NB4 (cell line): ENCODE measurements at regions not wholly inside any gene's neighbourhood (a gene's known extent, or its start where the extent isn't known, plus 50 kb on each side); places are given as distances from the start of the nearest gene placed in this dataset.

ENCODE experiments used
- DNase-seq: peaks from one replicate; pipeline ENCODE4 v3.0.0; 2010; ENCODE audit warnings: low read depth
- H3K4me3 ChIP-seq: one replicate; pipeline ENCODE4 v1.5.1; 2011; ENCODE audit warnings: mild to moderate bottlenecking, low read depth, low read length, moderate library complexity
- MAX ChIP-seq: IDR thresholded peaks from 2 replicates; pipeline ENCODE4 v1.6.1; 2011; ENCODE audit warnings: low read depth, low read length
- MYC ChIP-seq: IDR thresholded peaks from 2 replicates; pipeline ENCODE4 v1.6.1; 2011; ENCODE audit warnings: low read depth, low read length
- POLR2A ChIP-seq: IDR thresholded peaks from 2 replicates; pipeline ENCODE4 v1.6.1; 2011; ENCODE audit warnings: mild to moderate bottlenecking; ENCODE audit not compliant: insufficient read length; ENCODE audit errors: extremely low read depth
- TF ChIP-seq, protein P1 (sequence below): IDR thresholded peaks from one replicate; pipeline ENCODE4 v1.5.1; 2012; ENCODE audit warnings: low read depth, low read length

GRCh38 chrX:13208281-13208935 is 111.4 kb downstream of the ATXN3L start:
- no peak for TF ChIP-seq MAX
- no peak for TF ChIP-seq POLR2A
- TF ChIP-seq, protein P1, sequence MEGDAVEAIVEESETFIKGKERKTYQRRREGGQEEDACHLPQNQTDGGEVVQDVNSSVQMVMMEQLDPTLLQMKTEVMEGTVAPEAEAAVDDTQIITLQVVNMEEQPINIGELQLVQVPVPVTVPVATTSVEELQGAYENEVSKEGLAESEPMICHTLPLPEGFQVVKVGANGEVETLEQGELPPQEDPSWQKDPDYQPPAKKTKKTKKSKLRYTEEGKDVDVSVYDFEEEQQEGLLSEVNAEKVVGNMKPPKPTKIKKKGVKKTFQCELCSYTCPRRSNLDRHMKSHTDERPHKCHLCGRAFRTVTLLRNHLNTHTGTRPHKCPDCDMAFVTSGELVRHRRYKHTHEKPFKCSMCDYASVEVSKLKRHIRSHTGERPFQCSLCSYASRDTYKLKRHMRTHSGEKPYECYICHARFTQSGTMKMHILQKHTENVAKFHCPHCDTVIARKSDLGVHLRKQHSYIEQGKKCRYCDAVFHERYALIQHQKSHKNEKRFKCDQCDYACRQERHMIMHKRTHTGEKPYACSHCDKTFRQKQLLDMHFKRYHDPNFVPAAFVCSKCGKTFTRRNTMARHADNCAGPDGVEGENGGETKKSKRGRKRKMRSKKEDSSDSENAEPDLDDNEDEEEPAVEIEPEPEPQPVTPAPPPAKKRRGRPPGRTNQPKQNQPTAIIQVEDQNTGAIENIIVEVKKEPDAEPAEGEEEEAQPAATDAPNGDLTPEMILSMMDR, result no peak
- TF ChIP-seq MYC, result no peak
- H3K4me3 ChIP-seq, result no peak overlapping the region
- DNase-seq, result no peak

DNA sequence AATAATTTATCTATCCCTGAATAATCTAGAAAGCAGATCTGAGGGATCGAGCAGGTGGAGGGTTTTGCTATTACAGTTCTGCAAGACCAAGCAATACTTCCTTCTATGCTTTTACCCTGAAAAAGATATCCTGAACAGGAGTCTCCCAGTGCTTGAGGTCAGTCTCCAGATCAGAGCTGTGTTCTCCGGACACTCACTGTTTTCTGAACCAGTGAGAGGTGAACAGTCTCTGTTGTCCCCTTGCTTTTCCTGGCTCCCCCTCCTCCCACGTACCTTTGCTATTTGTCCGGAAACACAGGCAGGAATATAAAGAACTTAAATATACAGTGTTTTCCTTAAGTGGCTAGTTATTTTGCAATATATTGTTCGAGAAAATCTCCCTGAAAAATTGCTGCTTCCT is 116.6 kb downstream of the ATXN3L start:
- H3K4me3 ChIP-seq, result no peak overlapping the region
- no peak for TF ChIP-seq MYC
- TF ChIP-seq POLR2A, result no peak
- TF ChIP-seq MAX, result no peak
- TF ChIP-seq, protein P1, result no peak
- no peak for DNase-seq

GRCh38 chrX:13201605-13202219 is 118.1 kb downstream of the ATXN3L start:
- TF ChIP-seq POLR2A (no peak), MYC (no peak), MAX (no peak)
- TF ChIP-seq, protein P1, result no peak
- H3K4me3 ChIP-seq, result no peak overlapping the region
- DNase-seq, result no peak

GRCh38 chrX:13200398-13200797 is 119.5 kb downstream of the ATXN3L start:
- TF ChIP-seq, protein P1, result no peak
- TF ChIP-seq MYC (no peak), MAX (no peak), POLR2A (no peak)
- DNase-seq, result no peak
- no peak overlapping the region for H3K4me3 ChIP-seq

GRCh38 chrX:13198762-13199064 is 121.1 kb downstream of the ATXN3L start:
- no peak for TF ChIP-seq POLR2A
- TF ChIP-seq MYC, result no peak
- TF ChIP-seq MAX, result no peak
- TF ChIP-seq, protein P1, result no peak
- no peak overlapping the region for H3K4me3 ChIP-seq
- DNase-seq, result no peak
